ENCODE measurements at regions not wholly inside any gene's neighbourhood (a gene's known extent, or its start where the extent isn't known, plus 50 kb on each side); places are given as distances from the start of the nearest gene placed in this dataset.

DNA sequence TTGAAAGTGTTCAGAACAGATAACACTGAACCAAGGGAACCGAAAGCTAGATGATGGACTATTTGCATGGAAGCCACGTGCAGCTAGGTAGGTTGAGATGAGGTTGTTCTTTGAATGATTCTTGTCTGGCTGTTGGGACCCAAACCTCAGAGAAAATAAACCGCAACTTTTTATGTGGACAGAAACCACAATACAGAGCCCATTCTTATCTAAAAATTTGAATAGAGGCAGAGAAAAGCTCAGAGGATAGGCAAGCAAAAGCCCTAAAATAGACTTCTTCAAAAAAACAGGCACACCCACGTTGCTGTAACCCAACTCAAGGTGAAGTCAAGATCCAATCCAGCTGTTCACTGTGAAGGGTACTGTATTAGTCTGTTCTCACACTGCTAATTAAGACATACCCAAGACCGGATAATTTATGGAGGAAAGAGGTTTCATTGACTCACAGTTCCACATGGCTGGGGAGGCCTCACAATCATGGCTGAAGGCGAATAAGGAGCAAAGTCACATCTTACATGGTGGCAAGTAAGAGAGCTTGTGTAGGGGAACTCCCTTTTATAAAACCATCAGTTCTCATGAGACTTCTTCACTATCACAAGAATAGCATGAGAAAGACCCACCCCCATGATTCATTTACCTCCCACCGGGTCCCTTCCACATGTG, 353.8 kb downstream of the AACS start:
- H3K9me3 Mint-ChIP-seq (ENCODE audit: low read depth), result peaks cover 7% of the 10 kb centered on the region
- no peak for TF ChIP-seq CTCF (IDR thresholded peaks at IDR 0.05; ENCODE audit: unreplicated experiment)
- no peaks in the 10 kb centered on the region for H3K4me1 Mint-ChIP-seq (ENCODE audit: low read depth)
- H3K27ac Mint-ChIP-seq, result no peak overlapping the region
- no peak overlapping the region for H3K4me3 Mint-ChIP-seq (ENCODE audit: low read depth)
- no peak for DNase-seq (ENCODE audit: low spot score, unreplicated experiment)
- no peaks in the 10 kb centered on the region for H3K36me3 Mint-ChIP-seq (ENCODE audit: insufficient read depth)
- H3K27me3 Mint-ChIP-seq, result no peaks in the 10 kb centered on the region

GRCh38 chr12:125424909-125425308, 359.7 kb downstream of the AACS start:
- no peaks in the 10 kb centered on the region for H3K27me3 Mint-ChIP-seq
- H3K4me1 Mint-ChIP-seq (ENCODE audit: low read depth), result no peaks in the 10 kb centered on the region
- H3K9me3 Mint-ChIP-seq (ENCODE audit: low read depth), result peaks cover 7% of the 10 kb centered on the region
- DNase-seq (ENCODE audit: low spot score, unreplicated experiment), result no peak
- H3K27ac Mint-ChIP-seq, result no peak overlapping the region
- no peak for TF ChIP-seq CTCF (IDR thresholded peaks at IDR 0.05; ENCODE audit: unreplicated experiment)
- no peaks in the 10 kb centered on the region for H3K36me3 Mint-ChIP-seq (ENCODE audit: insufficient read depth)
- no peak overlapping the region for H3K4me3 Mint-ChIP-seq (ENCODE audit: low read depth)

- peaks cover 3% of the 10 kb centered on the region for H3K9me3 Mint-ChIP-seq (ENCODE audit: low read depth)
- H3K4me3 Mint-ChIP-seq (ENCODE audit: low read depth), result no peak overlapping the region
- H3K27ac Mint-ChIP-seq, result no peak overlapping the region
- H3K27me3 Mint-ChIP-seq, result peaks cover 6% of the 10 kb centered on the region
- no peaks in the 10 kb centered on the region for H3K4me1 Mint-ChIP-seq (ENCODE audit: low read depth)
- H3K36me3 Mint-ChIP-seq (ENCODE audit: insufficient read depth), result no peaks in the 10 kb centered on the region
- DNase-seq (ENCODE audit: low spot score, unreplicated experiment), result no peak
- no peak for TF ChIP-seq CTCF (IDR thresholded peaks at IDR 0.05; ENCODE audit: unreplicated experiment)
Measured at GRCh38 chr12:125431516-125431915, 366.3 kb downstream of the AACS start.

DNA sequence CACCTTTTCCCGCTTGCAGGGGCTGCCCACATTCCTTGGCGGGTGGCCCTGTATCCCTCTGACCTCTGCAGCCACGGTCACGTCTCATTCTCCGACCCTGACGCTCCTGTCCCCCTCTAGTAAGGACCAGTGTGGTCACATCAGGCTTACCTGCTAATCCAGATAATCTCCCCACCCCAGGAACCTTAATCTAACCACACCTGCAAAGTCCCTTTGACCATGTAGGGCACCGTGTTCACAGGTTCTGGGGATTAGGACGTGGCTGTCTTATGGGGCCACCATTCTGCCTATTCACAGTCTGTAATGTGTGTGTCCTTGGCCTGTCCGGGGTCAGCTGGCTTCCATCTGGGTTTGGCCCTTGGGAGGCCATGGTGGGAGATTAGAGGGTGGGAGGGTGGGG, 368.9 kb downstream of the AACS start:
- no peak for DNase-seq (ENCODE audit: low spot score, unreplicated experiment)
- H3K9me3 Mint-ChIP-seq (ENCODE audit: low read depth), result peaks cover 7% of the 10 kb centered on the region
- TF ChIP-seq CTCF (IDR thresholded peaks at IDR 0.05; ENCODE audit: unreplicated experiment), result no peak
- H3K27me3 Mint-ChIP-seq, result peaks cover 6% of the 10 kb centered on the region
- H3K36me3 Mint-ChIP-seq (ENCODE audit: insufficient read depth), result no peaks in the 10 kb centered on the region
- H3K4me3 Mint-ChIP-seq (ENCODE audit: low read depth), result no peak overlapping the region
- no peak overlapping the region for H3K27ac Mint-ChIP-seq
- no peaks in the 10 kb centered on the region for H3K4me1 Mint-ChIP-seq (ENCODE audit: low read depth)

DNA sequence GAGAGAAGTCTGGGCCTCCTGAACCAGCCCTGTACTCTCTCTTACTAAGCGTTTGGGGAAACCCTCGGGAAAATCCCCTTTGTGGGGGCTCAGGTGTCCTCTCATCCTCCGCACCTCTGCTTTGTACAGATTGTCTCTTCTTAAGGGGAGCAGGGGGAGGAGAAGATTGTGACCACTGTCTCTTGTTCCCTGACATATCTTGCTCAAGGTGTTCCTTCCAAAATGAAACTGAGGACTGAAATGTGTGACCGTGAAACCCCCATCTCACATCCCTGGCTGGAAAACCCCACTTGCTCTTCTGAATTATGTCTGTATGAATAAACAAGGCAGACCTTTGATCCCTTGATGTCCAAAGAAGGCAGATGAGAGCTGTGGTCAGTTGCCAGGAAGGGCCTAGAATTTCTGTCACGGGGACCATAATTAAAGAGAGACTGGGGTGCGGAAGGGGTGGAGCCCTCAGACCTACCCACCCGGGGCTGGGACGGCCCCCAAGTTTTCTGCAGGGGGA, 369.8 kb downstream of the AACS start:
- no peak overlapping the region for H3K27ac Mint-ChIP-seq
- no peak for DNase-seq (ENCODE audit: low spot score, unreplicated experiment)
- H3K36me3 Mint-ChIP-seq (ENCODE audit: insufficient read depth), result peaks cover 2% of the 10 kb centered on the region
- peaks cover 6% of the 10 kb centered on the region for H3K27me3 Mint-ChIP-seq
- no peak overlapping the region for H3K4me3 Mint-ChIP-seq (ENCODE audit: low read depth)
- H3K4me1 Mint-ChIP-seq (ENCODE audit: low read depth), result no peaks in the 10 kb centered on the region
- no peak for TF ChIP-seq CTCF (IDR thresholded peaks at IDR 0.05; ENCODE audit: unreplicated experiment)
- peaks cover 13% of the 10 kb centered on the region for H3K9me3 Mint-ChIP-seq (ENCODE audit: low read depth)

All from progenitor cell of endocrine pancreas (in vitro differentiated cells).